ENCODE measurements at regions not wholly inside any gene's neighbourhood (a gene's known extent, or its start where the extent isn't known, plus 50 kb on each side); places are given as distances from the start of the nearest gene placed in this dataset.

GRCh38 chr2:204012072-204012653 is 75.6 kb downstream of the ICOS start:
- H3K4me3 Mint-ChIP-seq = peak overlapping the region; percentile 78
- peaks cover 5% of the 10 kb centered on the region for H3K36me3 Mint-ChIP-seq (ENCODE audit: low read depth)
- no peaks in the 10 kb centered on the region for H3K27me3 Mint-ChIP-seq
- H3K9me3 Mint-ChIP-seq = peaks cover 6% of the 10 kb centered on the region
- H3K4me1 Mint-ChIP-seq = peaks cover 65% of the 10 kb centered on the region
- peak overlapping the region; percentile 52 for H3K27ac Mint-ChIP-seq
- ATAC-seq (replicated peaks) = no peak

GRCh38 chr2:204015118-204015843 is 78.7 kb downstream of the ICOS start:
- peak overlapping the region; percentile 96 for H3K27ac Mint-ChIP-seq
- H3K36me3 Mint-ChIP-seq (ENCODE audit: low read depth) = peaks cover 11% of the 10 kb centered on the region
- peak overlapping the region; percentile 78 for H3K4me3 Mint-ChIP-seq
- peak; percentile 36 for ATAC-seq (replicated peaks)
- H3K4me1 Mint-ChIP-seq = peaks cover 74% of the 10 kb centered on the region
- peaks cover 6% of the 10 kb centered on the region for H3K9me3 Mint-ChIP-seq
- no peaks in the 10 kb centered on the region for H3K27me3 Mint-ChIP-seq

- no peak for ATAC-seq (replicated peaks)
- Mint-ChIP-seq H3K36me3 (ENCODE audit: low read depth) (peaks cover 11% of the 10 kb centered on the region), H3K27me3 (no peaks in the 10 kb centered on the region), H3K9me3 (peaks cover 6% of the 10 kb centered on the region), H3K4me3 (peak overlapping the region; percentile 79), H3K27ac (peak overlapping the region; percentile 96), H3K4me1 (peaks cover 52% of the 10 kb centered on the region)
Measured at GRCh38 chr2:204018717-204019116, 82.2 kb downstream of the ICOS start.

GRCh38 chr2:204019572-204020501 is 83.3 kb downstream of the ICOS start:
- H3K36me3 Mint-ChIP-seq (ENCODE audit: low read depth) = peaks cover 11% of the 10 kb centered on the region
- peak; percentile 89 for ATAC-seq (replicated peaks)
- H3K4me3 Mint-ChIP-seq = peak overlapping the region; percentile 79
- H3K9me3 Mint-ChIP-seq = peaks cover 4% of the 10 kb centered on the region
- no peaks in the 10 kb centered on the region for H3K27me3 Mint-ChIP-seq
- peaks cover 43% of the 10 kb centered on the region for H3K4me1 Mint-ChIP-seq
- H3K27ac Mint-ChIP-seq = peak overlapping the region; percentile 96

DNA sequence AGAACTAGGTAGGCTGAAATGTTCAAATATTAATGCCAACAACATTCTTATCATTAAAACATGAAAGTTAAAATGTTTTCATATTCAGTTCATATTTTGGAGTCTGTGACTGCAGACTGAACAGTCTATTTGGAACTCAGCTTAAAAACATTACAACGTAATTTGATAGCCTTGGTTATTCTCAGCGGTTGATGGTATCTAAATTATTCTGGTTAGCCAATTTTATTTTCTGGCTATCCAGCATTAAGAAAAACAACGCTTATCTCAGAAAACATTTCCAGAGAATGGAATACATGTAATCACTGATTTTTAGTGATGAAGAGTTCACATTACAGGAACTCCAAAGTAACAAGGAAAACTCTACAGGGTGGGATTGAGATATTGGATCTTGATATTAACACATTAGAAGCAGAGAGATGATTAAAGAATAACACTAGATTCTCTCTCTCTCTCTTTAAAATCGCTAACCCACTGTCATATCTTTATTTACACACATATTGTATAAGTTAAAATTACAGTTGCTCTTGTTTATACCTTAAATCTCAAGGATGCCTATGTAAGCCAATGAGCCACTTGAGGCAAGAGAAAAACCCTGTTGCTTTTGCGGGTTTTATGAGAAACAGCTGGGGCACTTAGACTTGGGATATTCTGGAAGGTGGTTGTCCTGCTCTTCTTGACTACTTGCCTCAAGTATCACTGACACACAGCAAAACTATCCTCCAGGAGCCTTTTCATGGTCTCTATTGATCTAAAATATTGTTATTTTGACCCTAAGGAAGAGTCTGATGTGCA is 84.9 kb downstream of the ICOS start:
- no peaks in the 10 kb centered on the region for H3K27me3 Mint-ChIP-seq
- peaks cover 32% of the 10 kb centered on the region for H3K4me1 Mint-ChIP-seq
- no peaks in the 10 kb centered on the region for H3K9me3 Mint-ChIP-seq
- H3K27ac Mint-ChIP-seq = no peak overlapping the region
- ATAC-seq (replicated peaks) = no peak
- H3K4me3 Mint-ChIP-seq = no peak overlapping the region
- peaks cover 6% of the 10 kb centered on the region for H3K36me3 Mint-ChIP-seq (ENCODE audit: low read depth)

- H3K4me3 Mint-ChIP-seq = peak overlapping the region; percentile 38
- H3K36me3 Mint-ChIP-seq (ENCODE audit: low read depth) = peaks cover 6% of the 10 kb centered on the region
- no peaks in the 10 kb centered on the region for H3K9me3 Mint-ChIP-seq
- peaks cover 34% of the 10 kb centered on the region for H3K4me1 Mint-ChIP-seq
- H3K27me3 Mint-ChIP-seq = no peaks in the 10 kb centered on the region
- peak overlapping the region; percentile 42 for H3K27ac Mint-ChIP-seq
- peak; percentile 17 for ATAC-seq (replicated peaks)
Measured at GRCh38 chr2:204022550-204022949, 86.0 kb downstream of the ICOS start.

DNA sequence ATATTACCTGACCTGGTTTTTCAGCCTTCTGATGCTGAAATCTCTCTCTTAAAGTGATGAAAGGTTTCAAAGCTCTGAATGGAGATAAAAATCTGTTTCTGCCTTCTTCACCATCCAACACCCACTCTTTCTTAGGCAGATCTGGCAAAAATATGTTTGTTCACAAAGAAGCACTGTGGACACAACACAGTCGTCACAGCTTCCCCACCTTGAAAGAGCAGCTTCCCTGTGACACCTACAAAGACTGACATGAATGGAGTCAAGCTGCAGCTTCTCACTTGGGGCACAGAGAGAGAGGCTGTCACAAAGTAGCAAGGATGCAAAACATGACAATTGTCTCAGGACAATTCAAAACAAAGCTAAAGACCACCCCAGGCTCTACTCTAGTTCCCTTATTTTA is 86.5 kb downstream of the ICOS start:
- peak overlapping the region; percentile 38 for H3K4me3 Mint-ChIP-seq
- peaks cover 33% of the 10 kb centered on the region for H3K4me1 Mint-ChIP-seq
- ATAC-seq (replicated peaks) = no peak

GRCh38 chr2:204024503-204024902 is 87.9 kb downstream of the ICOS start:
- Mint-ChIP-seq H3K4me3 (peak overlapping the region; percentile 12), H3K9me3 (no peaks in the 10 kb centered on the region), H3K4me1 (peaks cover 20% of the 10 kb centered on the region), H3K27ac (no peak overlapping the region), H3K27me3 (no peaks in the 10 kb centered on the region), H3K36me3 (ENCODE audit: low read depth) (peaks cover under 1% of the 10 kb centered on the region)
- no peak for ATAC-seq (replicated peaks)

More for the DNA sequence above, 86.5 kb downstream of the ICOS start:
- Mint-ChIP-seq H3K9me3 (no peaks in the 10 kb centered on the region), H3K27ac (peak overlapping the region; percentile 42), H3K36me3 (ENCODE audit: low read depth) (peaks cover 6% of the 10 kb centered on the region), H3K27me3 (no peaks in the 10 kb centered on the region)

GRCh38 chr2:204024906-204025475 is 88.4 kb downstream of the ICOS start:
- no peak overlapping the region for H3K27ac Mint-ChIP-seq
- H3K4me1 Mint-ChIP-seq = peaks cover 16% of the 10 kb centered on the region
- H3K36me3 Mint-ChIP-seq (ENCODE audit: low read depth) = no peaks in the 10 kb centered on the region
- H3K27me3 Mint-ChIP-seq = no peaks in the 10 kb centered on the region
- no peaks in the 10 kb centered on the region for H3K9me3 Mint-ChIP-seq
- peak overlapping the region; percentile 12 for H3K4me3 Mint-ChIP-seq
- ATAC-seq (replicated peaks) = no peak

- Mint-ChIP-seq H3K27ac (peak overlapping the region; percentile 91), H3K9me3 (no peaks in the 10 kb centered on the region), H3K36me3 (ENCODE audit: low read depth) (no peaks in the 10 kb centered on the region), H3K4me1 (peaks cover 12% of the 10 kb centered on the region), H3K27me3 (no peaks in the 10 kb centered on the region), H3K4me3 (peak overlapping the region; percentile 45)
- ATAC-seq (replicated peaks) = no peak
Measured at GRCh38 chr2:204026294-204026693, 89.7 kb downstream of the ICOS start.

- ATAC-seq (replicated peaks) = peak; percentile 93
- Mint-ChIP-seq H3K4me1 (peaks cover 12% of the 10 kb centered on the region), H3K27ac (peak overlapping the region; percentile 91), H3K36me3 (ENCODE audit: low read depth) (no peaks in the 10 kb centered on the region), H3K9me3 (no peaks in the 10 kb centered on the region), H3K27me3 (no peaks in the 10 kb centered on the region), H3K4me3 (peak overlapping the region; percentile 45)
Measured at GRCh38 chr2:204027091-204027490, 90.5 kb downstream of the ICOS start.

DNA sequence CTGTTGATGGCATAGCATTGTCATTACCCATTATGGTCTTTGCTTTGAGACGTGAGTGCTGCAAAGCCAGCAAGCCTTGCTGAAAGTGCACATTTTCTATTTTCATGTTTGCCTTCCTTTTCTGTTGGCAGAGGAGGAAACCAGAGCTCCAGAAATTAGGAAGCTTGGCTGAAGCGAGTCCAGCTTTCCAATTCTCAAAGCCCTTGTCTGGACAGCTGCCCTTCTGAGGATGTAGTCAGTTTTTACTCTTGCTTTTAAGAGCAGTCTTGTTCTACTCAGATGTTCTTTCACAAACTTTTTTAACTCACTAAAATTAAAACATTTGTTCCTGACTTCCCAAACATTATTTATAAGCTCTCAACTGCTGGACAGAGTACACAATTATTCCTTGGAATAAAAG is 93.8 kb downstream of the ICOS start:
- no peaks in the 10 kb centered on the region for H3K27me3 Mint-ChIP-seq
- no peaks in the 10 kb centered on the region for H3K36me3 Mint-ChIP-seq (ENCODE audit: low read depth)
- no peaks in the 10 kb centered on the region for H3K9me3 Mint-ChIP-seq
- no peak overlapping the region for H3K27ac Mint-ChIP-seq
- ATAC-seq (replicated peaks) = no peak
- H3K4me1 Mint-ChIP-seq = peaks cover 12% of the 10 kb centered on the region
- H3K4me3 Mint-ChIP-seq = no peak overlapping the region

DNA sequence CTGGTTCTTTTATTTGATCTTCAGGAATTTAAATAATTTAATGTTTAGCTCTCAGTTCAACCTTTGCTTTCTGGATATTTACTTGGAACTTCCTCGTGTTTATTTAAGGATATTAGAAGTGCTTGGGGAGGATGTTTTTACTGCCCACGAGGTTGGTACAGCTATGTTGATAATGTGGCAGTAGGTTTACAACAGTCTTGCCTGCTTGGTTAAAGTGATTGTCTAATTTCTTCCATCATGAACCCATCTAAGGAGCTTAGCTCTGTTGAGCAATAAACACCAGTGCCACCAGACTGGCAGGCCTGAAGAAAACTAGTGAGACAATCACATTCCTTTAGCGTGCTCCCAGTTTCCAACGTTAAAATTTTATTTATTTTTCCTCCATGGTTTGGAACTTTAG is 94.5 kb downstream of the ICOS start:
- H3K27ac Mint-ChIP-seq = no peak overlapping the region
- no peak for ATAC-seq (replicated peaks)
- peaks cover 12% of the 10 kb centered on the region for H3K4me1 Mint-ChIP-seq
- H3K27me3 Mint-ChIP-seq = no peaks in the 10 kb centered on the region
- H3K36me3 Mint-ChIP-seq (ENCODE audit: low read depth) = no peaks in the 10 kb centered on the region
- H3K9me3 Mint-ChIP-seq = no peaks in the 10 kb centered on the region
- H3K4me3 Mint-ChIP-seq = no peak overlapping the region

DNA sequence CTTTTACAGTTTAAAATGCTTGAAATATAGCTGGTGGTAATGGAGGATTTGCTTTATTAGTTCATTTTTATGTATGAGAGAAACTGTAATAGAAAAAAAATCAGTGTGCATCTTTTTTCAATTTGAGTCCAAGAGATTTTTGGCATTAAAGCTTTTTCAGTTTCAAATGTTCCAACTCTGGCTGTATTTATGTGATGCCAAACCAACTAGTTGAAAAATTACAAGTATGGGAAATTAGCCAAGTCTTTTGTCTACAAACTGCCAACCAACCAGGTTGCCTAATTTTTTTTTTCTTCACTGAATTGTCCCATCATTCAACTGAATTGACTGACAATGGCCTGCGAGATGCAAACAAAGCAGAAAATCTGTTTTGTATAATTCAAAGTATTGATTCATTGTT is 95.7 kb downstream of the ICOS start:
- Mint-ChIP-seq H3K4me1 (no peaks in the 10 kb centered on the region), H3K9me3 (no peaks in the 10 kb centered on the region), H3K36me3 (ENCODE audit: low read depth) (no peaks in the 10 kb centered on the region), H3K27me3 (no peaks in the 10 kb centered on the region), H3K4me3 (no peak overlapping the region), H3K27ac (no peak overlapping the region)
- ATAC-seq (replicated peaks) = no peak

All from activated T-helper 17 cell treated with anti-CD3 and anti-CD28 coated beads, Interleukin-2, amount 50 U/mL, for 72 hours (primary cell).